CD4-positive, alpha-beta memory T cell (primary cell): ENCODE measurements at regions not wholly inside any gene's neighbourhood (a gene's known extent, or its start where the extent isn't known, plus 50 kb on each side); places are given as distances from the start of the nearest gene placed in this dataset.

Experiments used
- CTCF ChIA-PET: fragments of 350-600 bp; sonication (Branson Sonifier 250); formaldehyde crosslinking; loops from one replicate; lab custom pipeline; 2021; ENCODE audit warnings: inconsistent platforms; ENCODE audit not compliant: partially characterized antibody; lab: Charles Lee
- POLR2A ChIA-PET: fragments of 350-600 bp; sonication (Branson Sonifier 250); formaldehyde crosslinking; loops from one replicate; lab custom pipeline; 2021; ENCODE audit not compliant: partially characterized antibody; lab: Charles Lee
- DNase-seq, 5 donors: peaks; one replicate each; pipeline versions ENCODE4 v3.0.0 to v3.0.0-alpha.2; 2020 to 2022; ENCODE audit warnings: mixed read lengths in 1 of 5
- H3K27ac ChIP-seq: one replicate; pipeline ENCODE4 v1.7.0; 2013; ENCODE audit warnings: low read depth, low read length
- H3K27me3 ChIP-seq: 2 replicates; pipeline ENCODE4 v1.7.0; 2013; ENCODE audit warnings: mild to moderate bottlenecking, low read length, moderate library complexity; ENCODE audit not compliant: insufficient read depth
- H3K36me3 ChIP-seq: 2 replicates; pipeline ENCODE4 v1.7.0; 2013; ENCODE audit warnings: mild to moderate bottlenecking, low read length, moderate library complexity; ENCODE audit not compliant: insufficient read depth
- H3K4me1 ChIP-seq: 2 replicates; pipeline ENCODE4 v1.7.0; 2013; ENCODE audit warnings: mild to moderate bottlenecking, low read length, moderate library complexity; ENCODE audit not compliant: insufficient read depth
- H3K4me3 ChIP-seq, 2 donors: one replicate each; pipeline ENCODE4 v1.7.0; 2013; ENCODE audit warnings: low read length in 2 of 2, mild to moderate bottlenecking in 1 of 2
- H3K9me3 ChIP-seq, 2 donors: one replicate each; pipeline ENCODE4 v1.7.0; 2013; ENCODE audit warnings: low read length in 2 of 2, control low read depth in 1 of 2; ENCODE audit not compliant: control insufficient read depth in 1 of 2
- H3K27ac Mint-ChIP-seq, 7 donors: one replicate each; pipeline ENCODE4 v1.8.0; 2020 to 2021; ENCODE audit warnings: mixed read lengths in 7 of 7, mild to moderate bottlenecking in 6 of 7, inconsistent platforms in 3 of 7, moderate library complexity in 3 of 7
- H3K27me3 Mint-ChIP-seq, 2 donors: one replicate each; pipeline ENCODE4 v1.8.0; 2020 to 2021; ENCODE audit warnings: mixed read lengths in 2 of 2
- H3K36me3 Mint-ChIP-seq, 2 donors: one replicate each; pipeline ENCODE4 v1.8.0; 2020 to 2021; ENCODE audit warnings: mixed read lengths in 2 of 2, inconsistent platforms in 1 of 2, mild to moderate bottlenecking in 1 of 2
- H3K4me1 Mint-ChIP-seq, 4 donors: one replicate each; pipeline ENCODE4 v1.8.0; 2020 to 2021; ENCODE audit warnings: mixed read lengths in 4 of 4, mild to moderate bottlenecking in 1 of 4
- H3K4me3 Mint-ChIP-seq, 8 donors: one replicate each; pipeline ENCODE4 v1.8.0; 2020 to 2021; ENCODE audit warnings: mixed read lengths in 8 of 8, mild to moderate bottlenecking in 7 of 8, moderate library complexity in 6 of 8, inconsistent platforms in 3 of 8
- H3K9me3 Mint-ChIP-seq, 8 donors: one replicate each; pipeline ENCODE4 v1.8.0; 2020 to 2021; ENCODE audit warnings: mixed read lengths in 8 of 8, mild to moderate bottlenecking in 5 of 8, inconsistent platforms in 3 of 8, moderate library complexity in 1 of 8
- intact Hi-C: fragments of 100-400 bp; cut with micrococcal nuclease; formaldehyde crosslinking; loops from one replicate; pipeline ENCODE4 v1.15.1; 2023

DNA sequence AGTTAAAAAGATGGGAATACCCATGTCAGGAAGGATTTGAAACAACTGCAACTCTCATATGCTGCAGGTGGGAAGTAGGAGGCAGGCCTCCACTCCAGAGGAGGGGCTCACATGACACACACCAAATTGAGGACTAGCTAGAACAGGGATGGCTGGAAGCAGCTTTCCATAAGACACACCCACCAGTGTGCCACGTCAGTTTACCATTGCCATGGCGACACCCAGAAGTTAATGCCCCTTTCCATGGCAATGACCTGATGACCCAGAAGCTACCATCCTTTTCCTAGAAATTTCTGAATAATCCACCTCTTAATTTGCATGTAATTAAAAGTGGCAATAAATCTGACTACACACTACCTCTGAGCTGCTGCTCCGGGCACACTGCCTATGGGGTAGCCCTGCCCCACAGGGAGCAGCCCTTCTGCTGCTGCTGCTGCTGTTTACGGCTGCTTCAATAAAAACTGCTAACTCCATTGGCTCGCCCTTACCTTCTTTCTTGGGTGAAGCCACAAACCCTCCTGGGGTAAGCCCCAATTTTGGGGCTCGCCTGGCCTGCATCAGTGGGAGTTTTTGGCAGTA, 89.4 kb downstream of the RRM2 start:
- CTCF ChIA-PET: no interaction called here
- H3K4me3 ChIP-seq: no peak overlapping the region
- H3K9me3 Mint-ChIP-seq: peaks cover 0 to 1% (median 0%) of the 10 kb centered on the region in 8 donors
- H3K36me3 ChIP-seq: no peaks in the 10 kb centered on the region
- H3K27me3 ChIP-seq: no peaks in the 10 kb centered on the region
- peaks cover 0 to 2% (median 0%) of the 10 kb centered on the region in 4 donors for H3K4me1 Mint-ChIP-seq
- no peak overlapping the region for H3K4me3 Mint-ChIP-seq
- no peaks in the 10 kb centered on the region for H3K27me3 Mint-ChIP-seq
- intact Hi-C loops: no loop called here
- H3K4me1 ChIP-seq: no peaks in the 10 kb centered on the region
- H3K36me3 Mint-ChIP-seq: no peaks in the 10 kb centered on the region
- no peaks in the 10 kb centered on the region for H3K9me3 ChIP-seq
- DNase-seq: no peak
- no peak overlapping the region for H3K27ac ChIP-seq
- H3K27ac Mint-ChIP-seq: no peak overlapping the region
- POLR2A ChIA-PET: no interaction called here

DNA sequence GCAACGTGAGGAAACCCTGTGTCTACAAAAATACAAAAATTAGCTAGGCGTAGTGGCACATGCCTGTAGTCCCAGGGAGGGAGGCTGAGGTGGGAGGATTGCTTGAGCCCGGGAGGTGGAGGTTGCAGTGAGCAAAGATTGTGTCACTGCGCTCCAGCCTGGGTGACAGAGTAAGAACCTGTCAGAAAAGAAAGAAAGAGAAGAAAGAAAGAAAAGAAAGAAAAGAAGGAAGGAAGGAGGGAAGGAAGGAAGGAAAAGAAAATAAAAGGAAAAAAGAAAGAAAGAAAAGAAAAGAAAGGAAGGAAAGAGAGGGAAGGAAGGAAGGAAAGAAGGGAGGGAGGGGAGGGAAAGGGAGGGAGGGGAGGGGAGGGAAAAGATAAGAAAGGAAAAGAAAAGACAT, 89.9 kb upstream of the HPCAL1 start:
- Histone ChIP-seq H3K9me3 (no peaks in the 10 kb centered on the region), H3K36me3 (no peaks in the 10 kb centered on the region), H3K4me3 (no peak overlapping the region), H3K4me1 (no peaks in the 10 kb centered on the region), H3K27ac (no peak overlapping the region), H3K27me3 (no peaks in the 10 kb centered on the region)
- ChIA-PET POLR2A (no interaction called here), CTCF (no interaction called here)
- Mint-ChIP-seq H3K27me3 (no peaks in the 10 kb centered on the region), H3K27ac (peak overlapping the region in 1 of 7 donors; percentile 42), H3K9me3 (peaks cover 0 to 1% (median 0%) of the 10 kb centered on the region in 8 donors), H3K36me3 (no peaks in the 10 kb centered on the region), H3K4me1 (peaks cover 0 to 2% (median 0%) of the 10 kb centered on the region in 4 donors), H3K4me3 (no peak overlapping the region)
- DNase-seq: no peak
- intact Hi-C loops: no loop called here

DNA sequence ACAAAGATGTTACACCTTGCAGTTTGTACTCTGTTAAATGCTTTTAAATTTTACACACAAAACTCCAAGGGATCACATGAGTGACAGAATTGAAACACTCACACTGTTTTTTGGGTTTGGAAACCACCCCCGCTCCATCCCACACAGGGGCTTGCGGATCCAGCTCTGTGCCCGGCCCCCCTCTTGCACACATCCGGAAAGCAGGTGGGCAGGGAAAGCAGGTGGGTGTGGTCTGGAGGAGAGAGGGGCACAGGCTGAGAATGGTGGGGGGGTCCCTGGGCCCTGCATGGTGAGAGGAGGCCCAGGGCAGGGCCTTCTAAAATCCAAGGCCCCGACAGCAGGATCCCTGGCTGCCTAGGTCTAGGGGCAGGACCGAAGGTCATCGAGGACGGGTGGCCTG, 88.5 kb upstream of the HPCAL1 start:
- H3K27ac Mint-ChIP-seq: no peak overlapping the region
- H3K9me3 ChIP-seq: no peaks in the 10 kb centered on the region
- no peaks in the 10 kb centered on the region for H3K36me3 ChIP-seq
- H3K4me3 Mint-ChIP-seq: no peak overlapping the region
- ChIA-PET POLR2A (no interaction called here), CTCF (interaction anchor here (0.7 kb wide), 1 partner anchor 81 kb away, joined by 3 read pairs; no protein-coding TSS in a partner anchor)
- peaks cover 0 to 2% (median 0%) of the 10 kb centered on the region in 4 donors for H3K4me1 Mint-ChIP-seq
- no peaks in the 10 kb centered on the region for H3K36me3 Mint-ChIP-seq
- no peak overlapping the region for H3K4me3 ChIP-seq
- H3K27me3 ChIP-seq: no peaks in the 10 kb centered on the region
- no peaks in the 10 kb centered on the region for H3K4me1 ChIP-seq
- H3K27me3 Mint-ChIP-seq: no peaks in the 10 kb centered on the region
- peaks cover 0 to 1% (median 0%) of the 10 kb centered on the region in 8 donors for H3K9me3 Mint-ChIP-seq
- H3K27ac ChIP-seq: no peak overlapping the region
- intact Hi-C loops: no loop called here
- DNase-seq: no peak

DNA sequence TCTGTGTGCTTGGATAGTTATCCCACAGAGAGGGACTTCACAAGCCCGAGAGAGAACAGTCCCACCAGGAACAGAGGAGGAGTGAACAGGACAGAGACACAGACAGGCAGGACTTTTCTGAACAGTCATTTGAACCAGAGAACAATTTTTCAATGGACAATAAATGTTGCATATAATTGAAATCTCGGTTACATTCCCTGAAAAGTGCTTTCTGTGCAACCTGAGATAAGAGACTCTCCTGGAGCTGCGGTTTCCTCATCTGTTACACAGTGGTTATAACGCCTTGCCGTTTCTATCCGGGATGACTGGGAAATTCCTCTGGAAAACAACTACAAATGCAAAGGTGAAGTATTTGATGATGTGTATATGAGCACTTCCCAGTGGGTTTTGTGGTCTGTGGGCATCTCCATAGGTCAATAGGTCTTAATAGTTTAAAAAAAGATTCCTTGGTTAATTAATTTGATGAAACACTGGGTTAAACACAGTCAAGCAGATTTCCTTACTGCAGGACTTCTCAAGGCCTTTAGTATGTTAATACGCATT, 87.2 kb upstream of the HPCAL1 start:
- H3K9me3 ChIP-seq: no peaks in the 10 kb centered on the region
- H3K27ac ChIP-seq: no peak overlapping the region
- POLR2A ChIA-PET: no interaction called here
- H3K4me1 ChIP-seq: no peaks in the 10 kb centered on the region
- no peak overlapping the region for H3K4me3 Mint-ChIP-seq
- no peak for DNase-seq
- peak overlapping the region in 1 of 7 donors; percentile 10 for H3K27ac Mint-ChIP-seq
- no peaks in the 10 kb centered on the region for H3K36me3 Mint-ChIP-seq
- CTCF ChIA-PET: no interaction called here
- no peaks in the 10 kb centered on the region for H3K36me3 ChIP-seq
- no peak overlapping the region for H3K4me3 ChIP-seq
- H3K27me3 ChIP-seq: no peaks in the 10 kb centered on the region
- H3K9me3 Mint-ChIP-seq: peaks cover 0 to 2% (median 0%) of the 10 kb centered on the region in 8 donors
- H3K4me1 Mint-ChIP-seq: peaks cover 0 to 2% (median 0%) of the 10 kb centered on the region in 4 donors
- intact Hi-C loops: no loop called here
- no peaks in the 10 kb centered on the region for H3K27me3 Mint-ChIP-seq

DNA sequence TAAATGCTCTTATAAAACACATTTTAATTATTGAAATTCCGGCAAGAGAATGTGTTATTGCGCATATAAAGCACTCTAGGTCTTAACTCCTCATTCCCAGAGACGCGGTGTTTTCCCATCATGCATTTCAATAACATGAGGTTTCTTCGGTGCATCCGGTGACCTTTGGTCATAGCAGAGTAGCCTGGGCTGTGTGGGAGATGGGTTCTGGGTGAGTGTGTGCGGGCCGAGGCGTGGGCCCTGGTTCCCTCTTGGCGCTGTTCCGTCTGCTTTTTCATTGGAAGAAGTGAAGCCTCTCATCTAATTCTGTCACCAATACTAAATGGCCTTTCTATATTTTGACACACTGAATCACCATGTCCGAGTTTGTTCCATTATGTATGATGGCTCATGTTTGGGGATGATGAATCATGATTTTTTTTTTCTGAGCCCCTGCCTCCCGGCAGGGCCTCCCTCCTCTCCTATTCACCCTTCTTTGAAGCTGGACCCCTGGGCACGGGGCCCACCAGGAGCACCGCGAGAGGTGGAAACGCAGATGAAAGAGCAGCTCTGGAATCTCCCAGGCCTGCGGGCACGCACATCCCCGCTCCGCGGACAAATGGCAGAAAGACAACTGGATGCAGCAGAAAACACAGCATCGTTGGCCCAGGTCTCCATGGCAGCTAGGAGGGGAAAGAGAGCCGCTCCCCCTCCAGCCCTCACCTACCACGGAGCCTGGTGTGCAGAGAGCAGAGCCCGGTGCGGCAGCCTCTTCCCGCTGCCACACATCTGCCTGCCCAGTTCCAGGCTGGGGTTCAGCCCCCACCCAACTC, 85.8 kb upstream of the HPCAL1 start:
- CTCF ChIA-PET: no interaction called here
- Histone ChIP-seq H3K36me3 (no peaks in the 10 kb centered on the region), H3K4me1 (no peaks in the 10 kb centered on the region), H3K4me3 (no peak overlapping the region), H3K9me3 (no peaks in the 10 kb centered on the region), H3K27me3 (no peaks in the 10 kb centered on the region), H3K27ac (no peak overlapping the region)
- no peaks in the 10 kb centered on the region for H3K36me3 Mint-ChIP-seq
- peaks cover 0 to 2% (median 0%) of the 10 kb centered on the region in 4 donors for H3K4me1 Mint-ChIP-seq
- intact Hi-C loops: no loop called here
- H3K27ac Mint-ChIP-seq: no peak overlapping the region
- POLR2A ChIA-PET: no interaction called here
- peaks cover 0 to 2% (median 0%) of the 10 kb centered on the region in 8 donors for H3K9me3 Mint-ChIP-seq
- no peak for DNase-seq
- no peak overlapping the region for H3K4me3 Mint-ChIP-seq
- no peaks in the 10 kb centered on the region for H3K27me3 Mint-ChIP-seq

DNA sequence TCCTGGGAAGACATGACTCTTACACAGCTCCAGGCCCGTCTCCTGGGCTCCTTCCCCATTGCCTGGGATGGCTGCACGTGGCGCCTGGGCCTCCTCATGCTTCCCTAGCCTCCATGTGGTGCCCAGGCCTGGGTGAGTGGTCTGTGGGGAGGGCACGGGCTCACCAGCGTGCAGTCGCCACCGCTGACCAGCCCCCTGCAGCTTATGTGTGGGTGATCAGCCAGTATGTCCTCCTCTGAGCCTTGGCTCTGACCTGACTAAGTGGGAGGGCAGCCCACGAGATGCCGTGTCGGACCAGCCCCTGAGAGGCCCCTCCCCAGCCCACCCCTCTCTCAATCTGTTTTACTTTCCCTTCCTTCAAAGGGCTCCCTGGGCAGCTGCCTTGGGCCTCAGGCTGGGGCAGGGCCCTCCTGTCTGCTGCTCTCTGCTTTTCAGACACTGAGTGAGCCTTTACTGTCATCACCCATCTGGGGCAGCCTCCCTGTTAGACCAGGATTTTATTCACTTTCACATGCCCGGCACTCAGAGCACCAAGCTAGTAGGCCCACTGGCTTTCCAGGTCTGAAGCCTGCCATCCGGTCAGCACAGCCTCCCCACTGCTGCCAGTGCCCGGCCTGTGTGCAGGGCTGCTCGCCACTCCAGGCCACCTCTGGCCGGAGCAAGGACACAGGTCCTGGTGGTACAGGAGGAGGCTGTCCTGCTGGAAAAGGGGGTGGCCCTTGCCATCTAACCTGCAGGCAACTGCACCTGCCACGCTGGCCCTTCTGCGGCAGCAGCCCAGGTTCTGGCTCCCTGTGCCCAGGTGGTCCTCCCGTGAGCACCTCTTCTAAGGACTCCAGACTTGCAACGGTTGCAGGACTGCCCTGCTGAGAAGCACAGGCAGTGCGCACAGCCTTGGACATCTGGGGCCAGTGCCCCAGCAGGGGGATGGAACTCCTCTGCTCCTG, 84.9 kb upstream of the HPCAL1 start:
- intact Hi-C loops: no loop called here
- Histone ChIP-seq H3K4me3 (no peak overlapping the region), H3K27me3 (no peaks in the 10 kb centered on the region), H3K4me1 (no peaks in the 10 kb centered on the region), H3K27ac (no peak overlapping the region), H3K9me3 (no peaks in the 10 kb centered on the region), H3K36me3 (no peaks in the 10 kb centered on the region)
- POLR2A ChIA-PET: no interaction called here
- H3K36me3 Mint-ChIP-seq: no peaks in the 10 kb centered on the region
- H3K9me3 Mint-ChIP-seq: peaks cover 0 to 2% (median 0%) of the 10 kb centered on the region in 8 donors
- no peak overlapping the region for H3K27ac Mint-ChIP-seq
- H3K4me1 Mint-ChIP-seq: peaks cover 0 to 2% (median 0%) of the 10 kb centered on the region in 4 donors
- no peak overlapping the region for H3K4me3 Mint-ChIP-seq
- DNase-seq: no peak
- no peaks in the 10 kb centered on the region for H3K27me3 Mint-ChIP-seq
- CTCF ChIA-PET: no interaction called here
